HL-60 (cell line): ENCODE measurements at regions not wholly inside any gene's neighbourhood (a gene's known extent, or its start where the extent isn't known, plus 50 kb on each side); places are given as distances from the start of the nearest gene placed in this dataset.

Experiments
- CTCF ChIP-seq: IDR thresholded peaks from one replicate; pipeline ENCODE4 v1.5.1; 2011; ENCODE audit warnings: low read length, control low read depth, inconsistent platforms; ENCODE audit not compliant: insufficient read depth
- POLR2AphosphoS5 ChIP-seq: IDR thresholded peaks from 2 replicates; pipeline ENCODE4 v1.6.1; 2012; ENCODE audit warnings: low read depth

- TF ChIP-seq CTCF: no peak
- TF ChIP-seq POLR2AphosphoS5: no peak
Observed at GRCh38 chr17:79444198-79444597, 166.7 kb downstream of the RBFOX3 start.
